ENCODE measurements at regions not wholly inside any gene's neighbourhood (a gene's known extent, or its start where the extent isn't known, plus 50 kb on each side); places are given as distances from the start of the nearest gene placed in this dataset.

GRCh38 chr21:15206514-15206913, 141.7 kb upstream of the NRIP1 start:
- H3K9me3 ChIP-seq: no peaks in the 10 kb centered on the region
- TF ChIP-seq POLR2A (IDR thresholded peaks at IDR 0.05): no peak
- no peak for TF ChIP-seq EP300 (IDR thresholded peaks at IDR 0.05)
- TF ChIP-seq POLR2AphosphoS5 (IDR thresholded peaks at IDR 0.05): no peak
- TF ChIP-seq, protein P1, sequence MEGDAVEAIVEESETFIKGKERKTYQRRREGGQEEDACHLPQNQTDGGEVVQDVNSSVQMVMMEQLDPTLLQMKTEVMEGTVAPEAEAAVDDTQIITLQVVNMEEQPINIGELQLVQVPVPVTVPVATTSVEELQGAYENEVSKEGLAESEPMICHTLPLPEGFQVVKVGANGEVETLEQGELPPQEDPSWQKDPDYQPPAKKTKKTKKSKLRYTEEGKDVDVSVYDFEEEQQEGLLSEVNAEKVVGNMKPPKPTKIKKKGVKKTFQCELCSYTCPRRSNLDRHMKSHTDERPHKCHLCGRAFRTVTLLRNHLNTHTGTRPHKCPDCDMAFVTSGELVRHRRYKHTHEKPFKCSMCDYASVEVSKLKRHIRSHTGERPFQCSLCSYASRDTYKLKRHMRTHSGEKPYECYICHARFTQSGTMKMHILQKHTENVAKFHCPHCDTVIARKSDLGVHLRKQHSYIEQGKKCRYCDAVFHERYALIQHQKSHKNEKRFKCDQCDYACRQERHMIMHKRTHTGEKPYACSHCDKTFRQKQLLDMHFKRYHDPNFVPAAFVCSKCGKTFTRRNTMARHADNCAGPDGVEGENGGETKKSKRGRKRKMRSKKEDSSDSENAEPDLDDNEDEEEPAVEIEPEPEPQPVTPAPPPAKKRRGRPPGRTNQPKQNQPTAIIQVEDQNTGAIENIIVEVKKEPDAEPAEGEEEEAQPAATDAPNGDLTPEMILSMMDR (IDR thresholded peaks at IDR 0.05): no peak
- H3K36me3 ChIP-seq: no peaks in the 10 kb centered on the region
- no peaks in the 10 kb centered on the region for H3K27me3 ChIP-seq
- no peak overlapping the region for H3K4me3 ChIP-seq
- no peak for DNase-seq
- no peak overlapping the region for H3K27ac ChIP-seq
- peaks cover 0 to 5% (median 0%) of the 10 kb centered on the region in 4 donors for H3K4me1 ChIP-seq
- intact Hi-C loops (cut with DNase I): no loop called here
- WGBS, 2 donors: 63 to 84% methylated on average over 5 of the region's 5 CpGs

DNA sequence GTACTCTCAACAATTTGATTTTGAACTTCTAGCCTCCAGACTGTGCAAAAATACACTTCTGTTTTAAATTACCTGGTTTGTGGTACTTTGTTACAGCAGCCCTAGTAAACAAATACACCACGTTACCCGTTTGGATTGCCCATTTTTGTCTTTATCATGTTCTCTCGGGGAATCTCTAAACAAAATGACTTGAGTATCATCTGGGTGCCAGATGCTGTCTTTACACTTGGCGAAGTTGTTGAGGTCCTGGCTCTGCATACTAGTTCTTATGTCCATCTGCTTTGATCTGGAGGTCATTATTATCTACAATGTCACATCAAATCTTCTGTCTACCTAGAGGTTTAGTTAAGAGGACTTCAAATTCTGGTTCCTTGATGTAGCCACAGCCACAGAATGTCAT, 142.4 kb upstream of the NRIP1 start:
- Histone ChIP-seq H3K4me3 (no peak overlapping the region), H3K36me3 (no peaks in the 10 kb centered on the region), H3K27me3 (no peaks in the 10 kb centered on the region), H3K4me1 (peaks cover 0 to 5% (median 0%) of the 10 kb centered on the region in 4 donors), H3K27ac (no peak overlapping the region), H3K9me3 (no peaks in the 10 kb centered on the region)
- no peak for TF ChIP-seq POLR2A (IDR thresholded peaks at IDR 0.05)
- TF ChIP-seq EP300 (IDR thresholded peaks at IDR 0.05): no peak
- no peak for TF ChIP-seq POLR2AphosphoS5 (IDR thresholded peaks at IDR 0.05)
- TF ChIP-seq, protein P1 (IDR thresholded peaks at IDR 0.05): no peak
- no peak for DNase-seq
- WGBS, 2 donors: 84 to 91% methylated on average over 4 of the region's 4 CpGs
- intact Hi-C loops (cut with DNase I): no loop called here

GRCh38 chr21:15207635-15208370, 143.0 kb upstream of the NRIP1 start:
- H3K4me1 ChIP-seq: peaks cover 0 to under 1% (median 0%) of the 10 kb centered on the region in 4 donors

DNA sequence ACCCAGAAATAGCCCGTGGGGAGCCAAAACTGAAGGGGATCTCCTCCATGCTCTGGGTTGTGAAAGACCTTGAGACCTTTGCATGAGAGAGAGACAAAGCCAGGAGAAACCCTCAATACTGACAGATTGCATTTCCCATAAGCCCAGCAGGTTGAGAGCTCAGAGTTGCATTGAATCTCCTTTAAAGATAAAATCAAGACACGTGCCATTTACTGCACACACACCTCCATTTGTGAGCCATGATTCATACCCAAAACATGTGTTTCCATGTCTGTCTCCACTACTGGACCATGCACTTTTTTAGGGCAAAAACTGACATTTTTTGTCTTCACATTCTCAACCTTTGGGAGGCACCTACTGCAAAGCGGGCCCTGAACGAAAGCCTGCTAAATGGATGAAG, 144.0 kb upstream of the NRIP1 start:
- no peak overlapping the region for H3K27ac ChIP-seq
- no peaks in the 10 kb centered on the region for H3K4me1 ChIP-seq
- H3K27me3 ChIP-seq: no peaks in the 10 kb centered on the region
- TF ChIP-seq POLR2AphosphoS5 (IDR thresholded peaks at IDR 0.05) (no peak), EP300 (IDR thresholded peaks at IDR 0.05) (no peak), POLR2A (IDR thresholded peaks at IDR 0.05) (no peak)
- TF ChIP-seq, protein P1 (IDR thresholded peaks at IDR 0.05): no peak
- WGBS, 2 donors: 93 to 94% methylated on average over 4 of the region's 4 CpGs
- no peak overlapping the region for H3K4me3 ChIP-seq
- intact Hi-C loops (cut with DNase I): no loop called here
- no peaks in the 10 kb centered on the region for H3K36me3 ChIP-seq
- no peaks in the 10 kb centered on the region for H3K9me3 ChIP-seq
- no peak for DNase-seq

More at GRCh38 chr21:15207635-15208370, 143.0 kb upstream of the NRIP1 start:
- H3K27me3 ChIP-seq: no peaks in the 10 kb centered on the region
- 92 to 93% methylated on average over 13 of the region's 13 CpGs for WGBS, 2 donors
- intact Hi-C loops (cut with DNase I): no loop called here
- no peak for DNase-seq
- TF ChIP-seq POLR2A (IDR thresholded peaks at IDR 0.05): no peak
- no peak for TF ChIP-seq EP300 (IDR thresholded peaks at IDR 0.05)
- TF ChIP-seq POLR2AphosphoS5 (IDR thresholded peaks at IDR 0.05): no peak
- TF ChIP-seq, protein P1 (IDR thresholded peaks at IDR 0.05): no peak
- no peak overlapping the region for H3K27ac ChIP-seq
- H3K4me3 ChIP-seq: no peak overlapping the region
- no peaks in the 10 kb centered on the region for H3K9me3 ChIP-seq
- no peaks in the 10 kb centered on the region for H3K36me3 ChIP-seq

DNA sequence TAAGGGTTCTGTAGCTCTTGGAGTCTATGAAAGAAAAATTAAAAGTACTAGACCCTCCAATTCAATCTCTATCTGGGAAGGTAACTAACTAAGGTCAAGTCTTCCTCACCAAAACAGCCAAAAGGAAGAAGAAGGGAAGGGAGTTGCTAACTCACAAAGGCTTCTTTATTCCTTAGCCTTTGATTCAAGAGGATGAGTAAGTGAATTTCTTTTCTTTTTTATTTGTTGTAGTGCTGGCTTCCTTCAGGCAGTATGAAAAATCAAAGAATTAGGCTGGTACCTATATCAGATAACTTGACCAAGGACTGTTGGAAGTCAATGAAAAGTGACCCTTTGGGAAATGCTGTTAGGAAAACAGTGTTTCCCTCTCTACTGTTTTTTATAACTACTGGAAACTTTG, 144.4 kb upstream of the NRIP1 start:
- Histone ChIP-seq H3K27me3 (no peaks in the 10 kb centered on the region), H3K4me1 (no peaks in the 10 kb centered on the region), H3K36me3 (no peaks in the 10 kb centered on the region), H3K27ac (no peak overlapping the region), H3K9me3 (no peaks in the 10 kb centered on the region), H3K4me3 (no peak overlapping the region)
- intact Hi-C loops (cut with DNase I): no loop called here
- TF ChIP-seq POLR2AphosphoS5 (IDR thresholded peaks at IDR 0.05) (no peak), POLR2A (IDR thresholded peaks at IDR 0.05) (no peak), EP300 (IDR thresholded peaks at IDR 0.05) (no peak)
- TF ChIP-seq, protein P1 (IDR thresholded peaks at IDR 0.05): no peak
- DNase-seq: no peak
